ENCODE measurements at regions not wholly inside any gene's neighbourhood (a gene's known extent, or its start where the extent isn't known, plus 50 kb on each side); places are given as distances from the start of the nearest gene placed in this dataset.

DNA sequence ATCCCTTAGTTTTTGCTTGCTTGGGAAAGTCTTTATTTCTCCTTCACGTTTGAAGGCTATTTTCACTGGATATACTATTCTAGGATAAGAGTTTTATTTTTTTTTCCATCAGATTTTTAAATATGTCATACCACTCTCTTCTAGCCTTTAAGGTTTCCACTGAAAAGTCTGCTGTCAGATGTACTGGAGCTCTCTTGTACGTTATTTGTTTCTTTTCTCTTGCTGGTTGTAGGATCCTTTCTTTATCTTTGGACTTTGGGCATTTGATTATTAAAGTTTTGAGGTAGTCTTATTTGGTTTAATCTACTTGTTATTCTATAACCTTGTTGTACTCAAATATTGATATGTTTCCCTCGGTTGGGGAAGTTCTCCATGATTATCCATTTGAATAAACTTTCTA lies 848.4 kb upstream of the COX7C start:
- H3K9me3 ChIP-seq = peaks cover 9% of the 10 kb centered on the region
- intact Hi-C loops (cut with DNase I) = no loop called here
- DNase-seq (no peak), ATAC-seq (no peak)
- no peaks in the 10 kb centered on the region for H3K27me3 ChIP-seq (ENCODE audit: insufficient read depth in 3 of 3, low read length in 2 of 3)
- no peak overlapping the region for H3K4me3 ChIP-seq
- no peak overlapping the region for H3K27ac ChIP-seq
- no peaks in the 10 kb centered on the region for H3K36me3 ChIP-seq (ENCODE audit: insufficient read depth in 1 of 2, low read depth in 1 of 2)
- no peaks in the 10 kb centered on the region for H3K4me1 ChIP-seq
- TF ChIP-seq, protein P1, sequence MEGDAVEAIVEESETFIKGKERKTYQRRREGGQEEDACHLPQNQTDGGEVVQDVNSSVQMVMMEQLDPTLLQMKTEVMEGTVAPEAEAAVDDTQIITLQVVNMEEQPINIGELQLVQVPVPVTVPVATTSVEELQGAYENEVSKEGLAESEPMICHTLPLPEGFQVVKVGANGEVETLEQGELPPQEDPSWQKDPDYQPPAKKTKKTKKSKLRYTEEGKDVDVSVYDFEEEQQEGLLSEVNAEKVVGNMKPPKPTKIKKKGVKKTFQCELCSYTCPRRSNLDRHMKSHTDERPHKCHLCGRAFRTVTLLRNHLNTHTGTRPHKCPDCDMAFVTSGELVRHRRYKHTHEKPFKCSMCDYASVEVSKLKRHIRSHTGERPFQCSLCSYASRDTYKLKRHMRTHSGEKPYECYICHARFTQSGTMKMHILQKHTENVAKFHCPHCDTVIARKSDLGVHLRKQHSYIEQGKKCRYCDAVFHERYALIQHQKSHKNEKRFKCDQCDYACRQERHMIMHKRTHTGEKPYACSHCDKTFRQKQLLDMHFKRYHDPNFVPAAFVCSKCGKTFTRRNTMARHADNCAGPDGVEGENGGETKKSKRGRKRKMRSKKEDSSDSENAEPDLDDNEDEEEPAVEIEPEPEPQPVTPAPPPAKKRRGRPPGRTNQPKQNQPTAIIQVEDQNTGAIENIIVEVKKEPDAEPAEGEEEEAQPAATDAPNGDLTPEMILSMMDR (IDR thresholded peaks at IDR 0.05) = no peak
- 57 to 74% (median 61%) methylated on average over 3 of the region's 3 CpGs for WGBS, 3 donors

DNA sequence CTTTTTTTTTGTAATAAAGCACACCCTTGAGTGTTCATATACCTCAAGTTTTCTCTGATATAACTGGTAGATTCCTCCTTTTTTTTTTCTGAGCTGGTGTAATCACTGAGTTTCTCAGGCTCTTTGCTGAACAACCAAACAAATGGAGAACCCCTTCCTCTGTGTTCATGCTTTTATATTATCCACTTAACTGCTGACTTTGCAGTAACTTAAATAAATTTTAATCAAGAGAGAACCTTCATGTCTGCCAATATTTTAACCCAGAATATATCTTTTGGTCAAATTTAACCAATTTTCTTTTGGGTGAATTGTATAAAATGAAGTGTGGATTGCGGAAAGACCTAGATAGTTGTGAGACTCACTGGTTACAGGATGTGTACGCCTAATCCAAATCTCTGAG lies 833.0 kb upstream of the COX7C start:
- WGBS, 3 donors = 93 to 98% (median 97%) methylated on average over 2 of the region's 2 CpGs
- Histone ChIP-seq H3K36me3 (ENCODE audit: insufficient read depth in 1 of 2, low read depth in 1 of 2) (no peaks in the 10 kb centered on the region), H3K27me3 (ENCODE audit: insufficient read depth in 3 of 3, low read length in 2 of 3) (no peaks in the 10 kb centered on the region), H3K27ac (no peak overlapping the region), H3K4me1 (no peaks in the 10 kb centered on the region), H3K4me3 (no peak overlapping the region), H3K9me3 (no peaks in the 10 kb centered on the region)
- ATAC-seq = no peak
- TF ChIP-seq, protein P1 (IDR thresholded peaks at IDR 0.05) = no peak
- no peak for DNase-seq
- intact Hi-C loops (cut with DNase I) = loop anchor here in 1 of 2 donors (5.0 kb wide), 1 partner anchor 258 kb away; no protein-coding TSS in a partner anchor

DNA sequence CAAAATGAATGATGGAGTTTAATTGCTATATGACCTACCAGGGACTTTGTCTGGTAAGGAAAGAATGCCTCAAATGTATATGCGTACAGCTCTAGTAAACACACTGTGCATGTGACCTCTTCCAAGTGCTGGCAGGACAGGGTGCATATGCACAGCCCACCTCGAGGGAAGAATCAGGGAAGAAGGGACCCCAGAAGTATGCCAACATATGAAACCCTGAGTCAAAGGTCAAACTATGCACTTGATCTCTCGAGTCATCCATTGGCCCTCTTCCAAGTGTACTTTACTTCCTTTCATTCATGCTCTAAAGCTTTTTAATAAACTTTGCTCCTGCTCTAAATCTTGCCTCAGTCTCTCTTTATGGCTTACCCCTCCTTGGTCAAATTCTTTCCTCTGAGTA lies 804.6 kb upstream of the COX7C start:
- WGBS, 3 donors = 47 to 55% (median 51%) methylated on average over 3 of the region's 3 CpGs
- intact Hi-C loops (cut with DNase I) = no loop called here

DNA sequence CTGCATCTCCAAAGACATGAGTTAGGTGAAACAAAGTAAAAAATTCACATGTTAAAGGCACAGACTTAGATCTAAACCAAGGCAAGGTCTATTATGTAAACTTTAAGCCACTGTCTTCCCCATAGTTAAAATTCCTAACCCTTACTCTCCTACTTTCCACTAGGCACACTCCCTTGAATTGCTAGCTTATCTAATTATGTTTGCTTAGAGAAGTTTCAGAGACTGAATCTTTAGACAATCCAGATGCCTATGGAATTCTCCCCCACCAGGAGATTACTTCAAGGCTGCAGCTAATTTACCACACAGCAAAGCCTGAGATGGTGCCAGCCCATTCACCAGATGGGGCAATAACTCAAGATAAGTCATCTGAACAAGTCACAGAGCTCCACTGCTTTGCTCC lies 803.1 kb upstream of the COX7C start:
- H3K4me1 ChIP-seq = no peaks in the 10 kb centered on the region
- no peak overlapping the region for H3K4me3 ChIP-seq
- ATAC-seq (no peak), DNase-seq (no peak)
- H3K9me3 ChIP-seq = no peaks in the 10 kb centered on the region
- intact Hi-C loops (cut with DNase I) = no loop called here
- H3K27me3 ChIP-seq (ENCODE audit: insufficient read depth in 3 of 3, low read length in 2 of 3) = peaks cover 0 to 4% (median 0%) of the 10 kb centered on the region in 3 donors
- TF ChIP-seq, protein P1 (IDR thresholded peaks at IDR 0.05) = no peak
- no peak overlapping the region for H3K27ac ChIP-seq
- no peaks in the 10 kb centered on the region for H3K36me3 ChIP-seq (ENCODE audit: insufficient read depth in 1 of 2, low read depth in 1 of 2)

More for the DNA sequence above, 804.6 kb upstream of the COX7C start:
- Histone ChIP-seq H3K27ac (no peak overlapping the region), H3K4me1 (no peaks in the 10 kb centered on the region), H3K36me3 (ENCODE audit: insufficient read depth in 1 of 2, low read depth in 1 of 2) (no peaks in the 10 kb centered on the region), H3K4me3 (no peak overlapping the region), H3K9me3 (no peaks in the 10 kb centered on the region), H3K27me3 (ENCODE audit: insufficient read depth in 3 of 3, low read length in 2 of 3) (peaks cover 0 to 4% (median 0%) of the 10 kb centered on the region in 3 donors)
- ATAC-seq (no peak), DNase-seq (no peak)
- TF ChIP-seq, protein P1 (IDR thresholded peaks at IDR 0.05) = no peak

Data from psoas muscle (tissue), 7 donors.